Endothelial cell of umbilical vein (primary cell): ENCODE measurements at regions not wholly inside any gene's neighbourhood (a gene's known extent, or its start where the extent isn't known, plus 50 kb on each side); places are given as distances from the start of the nearest gene placed in this dataset.

Experiments
- BruUV-seq: library from RNA; stranded (reverse); fragments of 400-500 nt; replicated peaks from 2 replicates; lab custom pipeline; 2021; lab: Mats Ljungman, UMichigan
- CTCF ChIA-PET: fragments of 300-600, 350-600 bp; sonication (Branson Sonifier 250); formaldehyde crosslinking; loops from one replicate; lab custom pipeline; 2021; ENCODE audit warnings: antibody characterized with exemption, inconsistent platforms; lab: Charles Lee
- POLR2A ChIA-PET: fragments of 300-600, 350-600 bp; sonication (Branson Sonifier 250); formaldehyde crosslinking; loops from one replicate; lab custom pipeline; 2021; ENCODE audit warnings: antibody characterized with exemption, inconsistent platforms; lab: Charles Lee
- DNase-seq: peaks from one replicate; pipeline ENCODE4 v3.0.0-alpha.2; 2011; ENCODE audit warnings: low read depth, low spot score
- FAIRE-seq: peaks from 2 replicates; lab custom pipeline; 2011; peaks lifted over from hg19 to GRCh38; lab: Jason Lieb, UNC
- H2AFZ ChIP-seq: 2 replicates; pipeline ENCODE4 v1.6.0; 2012; ENCODE audit warnings: low read depth, low read length, control low read depth, inconsistent platforms
- H3K27ac ChIP-seq: 2 replicates; pipeline ENCODE4 v1.5.1; 2011; ENCODE audit warnings: low read depth, mild to moderate bottlenecking, control low read depth, low read length, moderate library complexity; ENCODE audit not compliant: insufficient read depth
- H3K27me3 ChIP-seq, 2 experiments: 2 replicates each; pipeline versions ENCODE4 v1.6.0 to v1.6.1; 2011; ENCODE audit warnings: low read length in 2 of 2, mixed read lengths in 1 of 2; ENCODE audit not compliant: control insufficient read depth in 2 of 2, insufficient read depth in 2 of 2
- H3K36me3 ChIP-seq, 2 experiments: 2 replicates in 1 of 2; 3 replicates in 1 of 2; pipeline ENCODE4 v1.5.1; 2011; ENCODE audit warnings: low read length in 2 of 2, mild to moderate bottlenecking in 1 of 2, moderate library complexity in 1 of 2; ENCODE audit not compliant: control insufficient read depth in 2 of 2, insufficient read depth in 2 of 2; ENCODE audit errors: extremely low read depth in 1 of 2
- H3K4me1 ChIP-seq: 3 replicates; pipeline ENCODE4 v1.5.1; 2011; ENCODE audit warnings: mild to moderate bottlenecking, low read length; ENCODE audit not compliant: control insufficient read depth, insufficient read depth; ENCODE audit errors: extremely low read depth
- H3K4me2 ChIP-seq: 2 replicates; pipeline ENCODE4 v1.6.1; 2011; ENCODE audit warnings: low read length, control low read depth, mixed read lengths; ENCODE audit not compliant: insufficient read depth
- H3K4me3 ChIP-seq, 3 experiments: fragments of 200-600 bp in 1 of 3; sonication (generic), shearing (Covaris generic) in 1 of 3; replicated peaks in 1 of 3; 2 replicates each; pipeline ENCODE4 v1.5.1; 2011 to 2016; ENCODE audit warnings: control low read depth in 3 of 3, low read length in 3 of 3, mild to moderate bottlenecking in 2 of 3, inconsistent platforms in 1 of 3, low read depth in 1 of 3, moderate library complexity in 1 of 3; ENCODE audit not compliant: insufficient read depth in 1 of 3
- H3K79me2 ChIP-seq: 2 replicates; pipeline ENCODE4 v1.6.0; 2012; ENCODE audit warnings: low read length, inconsistent platforms; ENCODE audit not compliant: control insufficient read depth, insufficient read depth
- H3K9ac ChIP-seq: replicated peaks from 2 replicates; pipeline ENCODE3; 2011; ENCODE audit warnings: low read length, control low read depth; ENCODE audit not compliant: insufficient read depth; ENCODE audit errors: extremely low read depth
- H3K9me1 ChIP-seq: replicated peaks from 3 replicates; pipeline ENCODE4 v1.6.0; 2011; ENCODE audit warnings: mild to moderate bottlenecking, low read length; ENCODE audit not compliant: control insufficient read depth, insufficient read depth; ENCODE audit errors: extremely low read depth
- H3K9me3 ChIP-seq: replicated peaks from 2 replicates; pipeline ENCODE4 v1.5.1; 2012; ENCODE audit warnings: low read length, inconsistent platforms; ENCODE audit not compliant: control insufficient read depth, insufficient read depth
- H4K20me1 ChIP-seq: replicated peaks from 2 replicates; pipeline ENCODE3; 2011; ENCODE audit warnings: mild to moderate bottlenecking, low read length; ENCODE audit not compliant: control insufficient read depth, insufficient read depth; ENCODE audit errors: extremely low read depth
- EZH2 ChIP-seq: IDR thresholded peaks from 2 replicates; pipeline ENCODE4 v1.6.1; 2012; ENCODE audit warnings: borderline replicate concordance, low read depth, mild to moderate bottlenecking, moderate library complexity, low read length, inconsistent platforms; ENCODE audit not compliant: severe bottlenecking
- FOS ChIP-seq: IDR thresholded peaks from 2 replicates; pipeline ENCODE4 v1.6.1; 2011; ENCODE audit warnings: mild to moderate bottlenecking, low read length, moderate library complexity, borderline replicate concordance; ENCODE audit not compliant: insufficient read depth
- GATA2 ChIP-seq: IDR thresholded peaks from 2 replicates; pipeline ENCODE4 v1.7.0; 2011; ENCODE audit warnings: low read depth, mild to moderate bottlenecking, moderate library complexity, mixed read lengths, low read length; ENCODE audit not compliant: insufficient read length, insufficient read depth
- JUN ChIP-seq: IDR thresholded peaks from 2 replicates; pipeline ENCODE4 v1.6.1; 2011; ENCODE audit warnings: borderline replicate concordance, low read depth; ENCODE audit not compliant: insufficient read length, insufficient read depth
- MYC ChIP-seq: IDR thresholded peaks from one replicate; pipeline ENCODE4 v1.6.1; 2011; ENCODE audit warnings: mild to moderate bottlenecking, low read depth, low read length
- POLR2A ChIP-seq: IDR thresholded peaks from 2 replicates; pipeline ENCODE4 v1.6.1; 2012; ENCODE audit warnings: low read depth, mild to moderate bottlenecking, control low read depth, low read length
- POLR2AphosphoS5 ChIP-seq: IDR thresholded peaks from 2 replicates; pipeline ENCODE4 v1.6.1; 2012; ENCODE audit warnings: low read depth, mild to moderate bottlenecking, control low read depth, low read length, moderate library complexity; ENCODE audit not compliant: insufficient read depth
- dilution Hi-C: fragments of 300-500 bp; cut with MboI; formaldehyde crosslinking; loops from one replicate; pipeline ENCODE4 v1.15.0; 2019; ENCODE audit warnings: low sequenced_read_pairs; ENCODE audit not compliant: extremely low pct_ligation_motif_present
- intact Hi-C: fragments of 100-400 bp; cut with micrococcal nuclease; formaldehyde crosslinking; loops from one replicate; pipeline ENCODE4 v1.10.0; 2022
- TF ChIP-seq, protein P1 (sequence below): IDR thresholded peaks from 2 replicates; pipeline ENCODE4 v1.6.1; 2011; ENCODE audit not compliant: insufficient read depth, insufficient read length
- TF ChIP-seq, protein P2 (sequence below), 2 donors: IDR thresholded peaks; 1 replicate in 1 of 2; 2 replicates in 1 of 2; pipeline ENCODE4 v1.5.1; 2011; ENCODE audit warnings: low read length in 2 of 2, mild to moderate bottlenecking in 2 of 2, moderate library complexity in 2 of 2, control low read depth in 1 of 2, inconsistent platforms in 1 of 2, low read depth in 1 of 2; ENCODE audit not compliant: insufficient read depth in 1 of 2; ENCODE audit errors: extremely low read depth in 1 of 2

DNA sequence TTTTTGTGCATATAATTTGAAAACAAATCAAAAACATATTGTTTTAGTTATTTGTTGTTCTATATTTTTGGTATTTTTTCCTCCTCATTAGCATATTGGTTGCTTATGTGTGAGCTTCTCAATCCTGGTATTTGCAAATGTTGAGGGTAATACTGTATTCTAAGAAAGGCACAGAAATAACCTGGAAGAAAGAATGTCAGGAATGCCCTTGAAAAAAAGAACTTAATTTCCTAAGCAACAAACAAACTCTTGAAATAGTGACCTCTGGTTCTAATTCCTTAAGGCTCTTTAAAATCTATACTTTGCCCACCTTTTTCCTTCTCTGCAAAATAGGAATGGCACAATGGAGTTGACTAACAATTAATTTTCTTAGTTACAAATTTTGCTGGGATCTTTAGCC, 117.5 kb downstream of the HMHB1 start:
- TF ChIP-seq EZH2 = no peak
- TF ChIP-seq POLR2AphosphoS5 = no peak
- TF ChIP-seq, protein P1, sequence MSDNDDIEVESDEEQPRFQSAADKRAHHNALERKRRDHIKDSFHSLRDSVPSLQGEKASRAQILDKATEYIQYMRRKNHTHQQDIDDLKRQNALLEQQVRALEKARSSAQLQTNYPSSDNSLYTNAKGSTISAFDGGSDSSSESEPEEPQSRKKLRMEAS = no peak
- no peak for TF ChIP-seq GATA2
- no peak for TF ChIP-seq MYC
- no peak for TF ChIP-seq FOS
- no peak for TF ChIP-seq JUN
- TF ChIP-seq POLR2A = no peak
- TF ChIP-seq, protein P2, sequence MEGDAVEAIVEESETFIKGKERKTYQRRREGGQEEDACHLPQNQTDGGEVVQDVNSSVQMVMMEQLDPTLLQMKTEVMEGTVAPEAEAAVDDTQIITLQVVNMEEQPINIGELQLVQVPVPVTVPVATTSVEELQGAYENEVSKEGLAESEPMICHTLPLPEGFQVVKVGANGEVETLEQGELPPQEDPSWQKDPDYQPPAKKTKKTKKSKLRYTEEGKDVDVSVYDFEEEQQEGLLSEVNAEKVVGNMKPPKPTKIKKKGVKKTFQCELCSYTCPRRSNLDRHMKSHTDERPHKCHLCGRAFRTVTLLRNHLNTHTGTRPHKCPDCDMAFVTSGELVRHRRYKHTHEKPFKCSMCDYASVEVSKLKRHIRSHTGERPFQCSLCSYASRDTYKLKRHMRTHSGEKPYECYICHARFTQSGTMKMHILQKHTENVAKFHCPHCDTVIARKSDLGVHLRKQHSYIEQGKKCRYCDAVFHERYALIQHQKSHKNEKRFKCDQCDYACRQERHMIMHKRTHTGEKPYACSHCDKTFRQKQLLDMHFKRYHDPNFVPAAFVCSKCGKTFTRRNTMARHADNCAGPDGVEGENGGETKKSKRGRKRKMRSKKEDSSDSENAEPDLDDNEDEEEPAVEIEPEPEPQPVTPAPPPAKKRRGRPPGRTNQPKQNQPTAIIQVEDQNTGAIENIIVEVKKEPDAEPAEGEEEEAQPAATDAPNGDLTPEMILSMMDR (IDR thresholded peaks at IDR 0.05; ENCODE audit: extremely low read depth in 1 of 2, insufficient read depth in 1 of 2, low read depth in 1 of 2, low read length in 2 of 2) = no peak
- intact Hi-C loops = no loop called here
- Histone ChIP-seq H3K9me1 (no peaks in the 10 kb centered on the region), H3K4me1 (peaks cover under 1% of the 10 kb centered on the region), H3K9ac (no peak overlapping the region), H3K79me2 (no peaks in the 10 kb centered on the region), H3K36me3 (no peaks in the 10 kb centered on the region), H3K4me3 (no peak overlapping the region), H3K9me3 (no peaks in the 10 kb centered on the region), H4K20me1 (no peaks in the 10 kb centered on the region), H3K4me2 (no peak overlapping the region), H2AFZ (no peak overlapping the region), H3K27ac (no peak overlapping the region), H3K27me3 (no peaks in the 10 kb centered on the region)
- no TSS peak for BruUV-seq
- DNase-seq (no peak), FAIRE-seq (no peak)
- POLR2A ChIA-PET = no interaction called here
- dilution Hi-C loops = no loop called here
- CTCF ChIA-PET = no interaction called here
